ENCODE measurements at regions not wholly inside any gene's neighbourhood (a gene's known extent, or its start where the extent isn't known, plus 50 kb on each side); places are given as distances from the start of the nearest gene placed in this dataset.

- TF ChIP-seq CTCF (IDR thresholded peaks at IDR 0.05) (no peak), POLR2A (IDR thresholded peaks at IDR 0.05) (no peak)
Measured at GRCh38 chr12:83313827-83314226, 627.1 kb downstream of the TMTC2 start.
